HG02973 (cell line): ENCODE measurements at regions not wholly inside any gene's neighbourhood (a gene's known extent, or its start where the extent isn't known, plus 50 kb on each side); places are given as distances from the start of the nearest gene placed in this dataset.

Source experiments
- ATAC-seq: cut with Tn5 transposase; IDR thresholded peaks from one replicate; pipeline ENCODE4 v1.9.1; 2021; ENCODE audit warnings: moderate library complexity; ENCODE audit not compliant: unreplicated experiment

DNA sequence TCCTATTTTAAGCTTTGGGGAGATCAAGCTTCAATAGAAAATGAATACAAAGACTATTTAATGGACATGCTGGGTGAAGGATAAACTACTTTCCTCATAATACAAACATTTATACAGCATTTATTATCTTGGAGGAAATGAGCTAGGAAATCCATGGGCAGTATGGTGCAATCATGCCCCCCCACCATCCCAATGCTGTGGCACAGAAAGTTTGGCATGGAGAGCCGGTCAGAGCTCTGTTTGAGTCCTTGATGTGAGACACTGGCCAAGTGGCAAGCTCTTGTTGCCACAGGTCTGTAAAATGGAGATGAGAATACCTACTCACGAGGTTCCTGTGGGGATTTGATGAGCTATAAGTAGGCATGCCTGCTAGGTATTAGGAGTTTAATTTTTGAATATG lies 120.6 kb downstream of the MAB21L3 start:
- no peak for ATAC-seq

DNA sequence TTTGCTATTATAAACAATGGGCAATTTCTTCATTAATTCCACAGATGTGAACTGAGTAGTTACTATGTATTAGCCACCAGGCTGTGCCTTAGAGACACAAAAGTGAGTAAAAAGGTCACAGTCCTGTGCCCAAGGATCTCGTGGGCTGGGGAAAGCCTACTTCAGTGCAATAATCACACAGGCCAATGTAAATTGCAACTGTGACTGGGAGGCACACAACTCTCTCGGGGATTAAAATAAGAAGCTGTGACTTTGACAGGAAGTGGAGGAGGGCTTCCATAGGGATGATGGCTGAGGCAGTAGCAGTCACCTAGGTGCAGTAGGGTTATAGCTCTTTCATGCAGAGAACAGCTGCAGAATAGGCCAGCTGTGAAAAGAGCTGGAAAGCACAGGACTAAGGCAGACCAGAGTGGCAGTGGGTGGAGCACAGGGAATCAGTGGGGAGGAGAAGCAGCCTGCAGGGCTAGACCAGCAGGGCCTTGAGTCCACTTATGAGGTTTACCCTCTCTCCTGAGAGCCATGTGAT lies 121.9 kb downstream of the MAB21L3 start:
- ATAC-seq: no peak

GRCh38 chr1:116234429-116234828 lies 123.2 kb downstream of the MAB21L3 start:
- ATAC-seq: no peak

DNA sequence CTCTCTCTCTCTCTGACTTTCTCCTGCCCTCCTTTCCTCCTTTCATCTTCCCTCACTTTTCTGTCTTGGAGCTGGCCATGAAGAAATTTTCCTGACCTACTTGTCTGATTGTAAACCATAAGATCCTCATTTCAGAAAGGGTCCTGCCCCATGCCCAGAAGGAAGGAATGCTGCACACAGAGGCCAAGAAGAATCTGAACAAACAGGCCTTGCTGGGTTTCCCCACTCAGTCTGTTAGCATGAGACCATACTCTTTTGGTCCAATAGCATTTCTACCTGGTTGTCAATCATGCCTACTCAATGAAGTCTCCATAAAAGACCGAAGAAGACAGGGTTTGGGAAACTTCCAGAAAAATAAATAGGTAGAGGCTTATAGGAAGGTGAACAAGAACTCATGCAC lies 128.7 kb downstream of the MAB21L3 start:
- ATAC-seq: no peak

DNA sequence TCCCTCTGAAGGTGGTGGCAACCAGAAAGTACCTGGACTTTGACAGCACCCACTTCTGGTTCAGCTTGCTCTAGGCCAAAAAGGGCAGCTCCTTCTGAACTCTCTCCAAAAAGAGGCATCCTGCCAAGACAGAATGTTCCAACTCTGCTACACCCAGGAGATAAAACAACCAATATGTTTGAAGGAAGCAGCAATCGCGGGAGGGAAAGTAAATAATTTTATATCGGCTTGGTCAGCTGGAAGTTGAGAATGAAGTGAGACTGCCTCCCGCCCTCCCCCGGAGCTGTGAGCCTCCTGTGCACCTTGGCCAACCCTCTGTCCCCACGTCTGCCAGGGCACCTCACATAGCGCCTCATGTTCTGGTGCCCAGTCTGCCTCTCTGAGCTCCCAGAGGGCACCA lies 130.3 kb upstream of the ATP1A1 start:
- ATAC-seq: no peak

DNA sequence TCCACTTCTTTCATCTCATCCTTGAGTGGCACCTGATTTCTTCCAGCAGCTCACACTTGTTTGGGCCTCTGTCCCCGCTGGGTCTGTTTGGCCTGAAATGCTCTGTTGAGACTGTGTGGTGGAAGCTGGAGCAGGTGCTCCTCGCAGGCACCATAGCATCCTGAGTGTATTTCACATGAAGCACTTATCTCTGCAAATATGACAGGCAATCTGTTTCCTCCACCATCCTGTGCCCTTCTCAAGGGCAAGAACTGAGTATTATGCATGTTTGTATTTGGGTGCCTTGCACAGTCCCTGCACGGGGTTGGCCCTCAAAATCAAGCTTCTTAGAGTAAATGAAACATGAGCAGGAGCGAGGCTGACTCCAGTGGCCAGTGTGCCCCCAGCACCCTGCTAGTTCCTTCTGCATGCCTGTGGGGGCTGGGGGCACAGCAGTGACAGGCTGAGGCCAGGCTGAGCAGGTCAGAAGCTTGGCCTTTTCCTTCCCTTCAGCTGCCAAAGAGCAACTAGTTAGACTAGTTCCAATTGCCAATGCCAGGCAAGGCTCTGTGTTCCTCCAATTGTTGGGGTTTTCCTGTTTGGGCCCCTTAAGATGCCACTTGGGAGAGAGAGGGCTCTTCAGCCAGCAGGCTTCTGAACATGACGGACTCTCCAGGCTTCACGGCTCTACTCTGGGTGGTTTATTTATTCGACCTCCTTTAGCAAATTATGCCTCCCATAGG lies 129.6 kb upstream of the ATP1A1 start:
- ATAC-seq: no peak

GRCh38 chr1:116246174-116246573 lies 126.9 kb upstream of the ATP1A1 start:
- no peak for ATAC-seq

GRCh38 chr1:116252271-116252670 lies 120.8 kb upstream of the ATP1A1 start:
- no peak for ATAC-seq

- no peak for ATAC-seq
Measured at GRCh38 chr1:116252785-116253184, 120.3 kb upstream of the ATP1A1 start.

DNA sequence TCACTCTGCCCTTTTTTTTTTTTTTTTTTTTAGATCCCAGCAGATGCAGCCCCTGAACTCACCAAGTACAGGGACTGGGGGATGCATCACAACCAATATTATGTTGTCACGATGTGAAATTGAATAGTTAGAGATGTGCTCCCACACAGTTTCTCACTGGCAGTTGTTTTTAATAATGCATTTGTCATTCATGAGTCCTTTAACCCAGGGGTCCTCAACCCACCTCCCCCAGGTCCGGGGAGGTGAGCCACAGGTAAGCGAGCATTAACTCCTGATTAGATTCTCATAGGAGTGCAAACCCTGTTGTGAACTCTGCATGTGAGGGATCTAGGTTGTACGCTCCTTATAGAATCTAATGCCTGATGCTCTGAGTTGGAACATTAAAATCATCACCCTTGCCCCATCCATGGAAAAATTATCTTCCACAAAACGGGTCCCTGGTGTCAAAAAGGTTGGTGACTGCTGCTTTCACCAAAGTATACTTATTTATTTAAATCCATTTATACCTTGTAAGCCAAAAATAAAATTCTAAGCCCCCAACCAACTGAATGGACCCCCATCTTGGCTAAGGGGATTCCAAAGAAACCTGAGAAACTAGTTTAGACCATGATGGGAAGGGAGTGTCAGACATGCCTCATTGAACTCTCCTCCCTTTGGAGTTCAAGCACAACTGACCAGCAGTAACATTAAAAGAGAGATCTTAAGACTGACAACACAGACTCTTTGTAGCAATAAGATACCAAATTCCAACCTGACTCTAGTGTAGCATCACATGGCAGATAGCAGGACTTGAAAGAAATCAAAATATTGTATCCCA lies 119.3 kb upstream of the ATP1A1 start:
- no peak for ATAC-seq

DNA sequence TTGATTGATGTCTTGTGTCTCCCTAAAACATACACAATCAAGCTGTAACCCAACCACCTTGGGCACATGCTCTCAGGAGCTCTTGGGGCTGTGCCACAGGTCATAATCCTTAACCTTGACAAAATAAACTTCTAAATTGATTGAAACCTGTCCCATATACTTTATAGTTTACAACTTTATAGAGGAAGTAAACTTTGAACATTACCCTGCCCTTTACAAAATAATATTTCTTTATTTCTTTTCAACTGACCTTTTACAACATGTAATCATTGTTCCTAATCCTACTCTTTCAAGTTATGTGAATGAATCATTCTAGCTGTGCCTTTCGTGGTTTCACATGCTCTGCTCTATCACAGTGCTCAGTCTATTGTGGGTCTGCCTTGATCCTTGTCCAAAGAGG lies 118.3 kb upstream of the ATP1A1 start:
- no peak for ATAC-seq

- ATAC-seq: no peak
Measured at GRCh38 chr1:116255486-116256285, 117.4 kb upstream of the ATP1A1 start.

GRCh38 chr1:116256286-116256649 lies 116.8 kb upstream of the ATP1A1 start:
- no peak for ATAC-seq

GRCh38 chr1:116256875-116257274 lies 116.2 kb upstream of the ATP1A1 start:
- ATAC-seq: no peak

DNA sequence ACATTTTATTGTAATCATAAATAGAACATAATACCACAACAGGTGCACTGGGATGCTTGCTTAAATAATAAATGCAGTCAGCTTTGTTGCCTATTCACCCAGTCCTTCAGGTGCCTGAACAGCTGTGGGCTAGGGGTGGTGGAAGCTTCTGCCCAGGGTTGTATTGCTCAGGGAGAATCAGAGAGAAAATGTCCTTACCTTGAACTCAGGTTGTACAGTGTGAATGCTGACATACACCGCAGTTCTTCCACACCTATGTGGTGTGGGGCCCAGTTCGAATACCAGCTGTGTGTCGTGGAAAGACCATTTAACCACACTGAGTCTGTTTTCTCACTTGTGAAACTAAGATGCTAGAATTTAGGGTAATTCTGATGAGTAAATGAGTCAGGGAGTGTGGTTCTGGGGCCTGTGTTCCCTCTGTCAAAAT lies 115.7 kb upstream of the ATP1A1 start:
- no peak for ATAC-seq

DNA sequence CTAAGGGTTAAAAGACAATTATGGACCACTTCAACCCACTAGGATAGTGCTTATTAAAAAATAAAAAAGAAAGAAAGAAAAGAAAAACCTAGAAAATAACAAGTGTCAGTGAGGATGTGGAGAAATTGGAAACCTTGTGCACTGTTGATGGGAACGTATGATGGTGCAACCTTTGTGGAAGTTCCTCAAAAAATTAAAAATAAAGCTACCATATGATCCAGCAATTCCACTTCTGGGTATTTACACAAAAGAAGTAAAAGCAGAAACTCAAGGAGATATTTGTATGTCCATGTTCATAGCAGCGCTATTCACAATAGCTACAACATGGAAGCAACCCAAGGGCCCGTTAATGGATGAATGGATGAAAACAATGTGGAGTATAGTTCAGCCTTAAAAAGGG lies 115.2 kb upstream of the ATP1A1 start:
- no peak for ATAC-seq

DNA sequence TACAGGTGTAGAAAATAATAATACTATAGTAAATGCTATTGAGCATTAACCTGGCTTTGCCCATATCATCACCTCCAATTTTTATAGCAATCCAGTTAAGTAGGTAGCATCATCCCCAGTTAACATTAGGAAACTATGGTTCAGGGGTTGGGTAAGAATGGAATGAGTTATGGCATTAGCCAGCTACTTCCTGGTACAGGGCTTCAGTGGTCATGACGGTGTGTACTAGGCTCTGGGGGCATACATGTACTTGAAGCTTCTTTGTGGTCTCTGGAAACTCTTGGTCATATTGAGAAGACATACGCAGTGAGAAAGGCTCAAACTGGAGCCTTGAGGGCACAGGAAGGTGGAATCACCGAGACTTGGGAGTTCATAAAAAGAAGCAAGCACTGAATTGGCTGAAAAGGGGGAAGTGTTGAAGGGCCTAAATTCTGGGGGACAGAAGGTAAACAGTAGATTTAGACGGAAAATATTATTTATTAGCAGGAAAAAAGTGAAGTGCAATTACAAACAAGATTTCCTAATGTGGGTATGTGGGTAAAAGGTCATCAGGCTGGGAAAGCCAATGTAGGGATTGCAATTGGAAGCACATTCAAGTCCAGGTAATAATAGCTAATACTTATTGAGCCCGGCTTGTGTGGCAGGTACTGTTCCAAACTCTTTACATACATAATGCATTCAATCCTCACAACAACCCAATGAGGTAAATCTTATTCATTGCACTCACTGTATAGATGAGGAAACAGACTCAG lies 114.2 kb upstream of the ATP1A1 start:
- no peak for ATAC-seq

DNA sequence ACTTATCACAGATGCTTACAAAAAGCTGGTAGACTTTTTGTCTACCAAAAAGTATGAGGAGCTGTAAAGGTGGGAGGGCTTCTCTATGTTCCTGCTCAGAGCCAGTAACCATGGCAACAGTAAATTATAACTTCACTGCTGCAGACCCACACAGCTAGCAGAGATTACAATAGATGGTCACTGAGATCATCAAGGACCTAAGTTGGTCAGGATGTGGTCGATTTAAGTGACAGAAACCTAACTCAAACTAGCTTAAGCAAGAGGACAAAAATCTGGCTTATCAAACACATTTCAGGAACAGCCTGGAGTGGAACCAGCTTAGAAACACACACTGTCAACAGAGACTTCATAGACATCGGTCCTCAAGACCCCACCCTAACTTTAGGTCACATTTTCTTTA lies 113.4 kb upstream of the ATP1A1 start:
- no peak for ATAC-seq

DNA sequence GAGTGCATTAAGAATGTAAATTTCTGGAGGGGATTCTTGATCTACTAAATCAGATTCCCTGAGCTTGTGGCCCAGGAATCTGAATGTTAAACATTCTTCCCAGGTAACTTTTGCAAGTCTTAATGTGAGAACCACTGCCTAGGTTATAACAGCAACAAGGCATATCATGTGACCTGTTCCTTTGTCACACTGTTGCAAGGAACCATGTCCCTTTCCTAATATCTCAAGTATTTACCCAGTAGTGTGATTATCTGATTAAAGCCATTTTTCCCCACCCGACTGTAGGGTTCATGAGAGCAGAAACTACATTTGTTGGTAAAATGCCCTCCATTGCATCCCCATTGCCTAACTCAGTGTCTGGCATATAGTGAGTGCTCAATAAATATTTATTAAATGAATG lies 112.9 kb upstream of the ATP1A1 start:
- no peak for ATAC-seq

GRCh38 chr1:116260621-116261020 lies 112.4 kb upstream of the ATP1A1 start:
- ATAC-seq: no peak

GRCh38 chr1:116261227-116261626 lies 111.8 kb upstream of the ATP1A1 start:
- no peak for ATAC-seq
